SKM-1 (cell line): ENCODE measurements at regions not wholly inside any gene's neighbourhood (a gene's known extent, or its start where the extent isn't known, plus 50 kb on each side); places are given as distances from the start of the nearest gene placed in this dataset.

Experiments
- DNase-seq: peaks from one replicate; lab custom pipeline; 2025; ENCODE audit not compliant: unreplicated experiment; lab: John Stamatoyannopoulos, UW

- DNase-seq, result no peak
Measured at GRCh38 chr9:91065231-91066041, 263.8 kb downstream of the SYK start.

DNA sequence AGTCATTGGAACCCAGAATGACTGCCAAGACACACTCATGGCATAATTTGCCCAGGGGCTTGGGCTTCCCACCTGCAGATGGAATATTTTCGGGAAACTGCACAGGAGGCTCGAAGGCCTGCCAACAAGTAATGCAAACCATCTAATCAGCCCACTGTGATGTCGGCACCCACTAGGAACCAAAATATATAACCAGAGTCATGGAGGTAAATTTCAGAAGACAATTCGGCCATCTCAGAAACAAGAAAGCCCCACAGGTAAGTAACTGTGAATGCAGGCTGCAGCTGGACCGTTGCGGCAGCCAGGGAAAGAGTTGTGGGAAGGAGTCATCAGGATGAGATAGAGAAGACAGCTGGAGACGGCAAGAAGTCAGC is 264.4 kb downstream of the SYK start:
- DNase-seq, result no peak

- no peak for DNase-seq
Measured at GRCh38 chr9:91066856-91067255, 265.2 kb downstream of the SYK start.

GRCh38 chr9:91067306-91067860 is 265.8 kb downstream of the SYK start:
- DNase-seq, result no peak

DNA sequence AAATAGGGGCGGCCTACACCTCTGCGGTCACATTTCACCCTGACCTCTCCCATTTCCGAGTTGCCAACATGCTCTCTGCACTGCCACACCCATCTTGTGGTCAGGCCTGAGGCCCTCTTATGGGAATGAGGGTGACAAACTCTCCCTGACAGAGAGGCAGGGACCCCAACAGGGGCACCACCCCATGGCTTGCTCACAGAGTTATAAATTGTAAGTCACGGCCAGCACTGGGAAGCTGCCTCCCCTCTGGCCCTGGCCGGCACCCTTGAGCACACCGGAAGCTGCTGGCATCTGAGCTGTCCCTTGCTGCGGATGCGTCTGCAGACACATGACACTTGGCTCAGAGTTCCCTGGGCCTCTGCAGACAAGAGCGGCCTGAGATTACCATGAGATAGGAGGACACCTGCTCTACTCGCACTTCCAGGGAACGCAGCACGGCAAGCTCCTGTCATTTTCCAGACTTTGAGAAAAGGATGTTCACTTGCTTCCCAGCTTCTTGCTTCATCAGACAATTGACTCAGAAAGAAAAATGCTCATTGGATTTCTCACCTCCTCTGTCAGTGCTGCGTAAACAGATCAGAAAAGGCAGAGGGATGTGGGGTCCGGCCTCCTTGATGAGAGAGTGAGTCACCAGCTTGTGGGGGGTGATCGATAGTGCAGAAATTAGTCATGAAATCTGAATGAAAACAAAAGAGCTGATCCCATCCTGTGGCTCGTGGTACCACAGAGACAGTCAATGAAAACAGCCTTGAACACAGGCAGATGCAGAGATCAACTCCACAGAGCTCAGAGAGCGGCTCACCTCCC is 269.8 kb downstream of the SYK start:
- no peak for DNase-seq

GRCh38 chr9:91073049-91073810 is 271.6 kb downstream of the SYK start:
- DNase-seq, result no peak

GRCh38 chr9:91073811-91074771 is 272.5 kb downstream of the SYK start:
- DNase-seq, result no peak

- DNase-seq, result no peak
Measured at GRCh38 chr9:91074866-91075265, 273.2 kb downstream of the SYK start.

GRCh38 chr9:91075279-91075678 is 273.7 kb downstream of the SYK start:
- DNase-seq, result no peak

GRCh38 chr9:91077624-91078368 is 276.2 kb downstream of the SYK start:
- no peak for DNase-seq

DNA sequence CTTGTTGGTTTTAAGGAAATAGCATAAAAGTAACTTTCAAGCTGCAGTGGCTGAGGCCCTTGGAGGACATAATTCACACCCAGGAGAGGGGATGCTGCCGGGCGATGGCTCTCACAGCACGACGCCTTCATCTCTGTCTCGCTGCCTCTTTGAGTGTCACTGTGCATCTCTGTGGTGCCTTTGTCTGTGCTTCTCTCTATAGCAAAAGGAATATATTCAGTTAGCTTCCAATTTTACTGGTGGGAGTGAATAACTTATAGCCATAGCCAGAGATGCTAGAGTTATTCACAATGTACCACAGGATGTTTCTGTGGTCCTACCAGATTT is 276.7 kb downstream of the SYK start:
- DNase-seq, result no peak

DNA sequence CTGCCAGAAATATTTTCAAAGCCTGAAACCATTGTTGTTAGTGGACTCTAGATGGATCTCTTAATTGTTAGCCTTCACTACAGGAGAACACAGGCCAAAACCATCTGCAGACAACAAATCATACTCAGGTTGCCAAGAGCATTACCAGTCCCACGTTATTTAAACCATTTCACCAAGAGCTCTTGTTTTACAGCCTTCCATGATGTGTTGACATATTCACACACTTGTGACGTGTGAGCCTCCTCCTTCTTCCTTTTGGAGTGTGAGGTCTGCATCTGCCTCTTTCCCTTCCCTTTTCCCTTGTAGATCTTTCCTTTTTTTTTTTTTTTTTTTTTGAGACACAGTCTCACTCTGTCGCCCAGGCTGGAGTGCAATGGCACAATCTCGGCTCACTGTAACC is 279.0 kb downstream of the AUH start:
- DNase-seq, result no peak

- DNase-seq, result no peak
Measured at GRCh38 chr9:91084896-91085516, 276.7 kb downstream of the AUH start.

DNA sequence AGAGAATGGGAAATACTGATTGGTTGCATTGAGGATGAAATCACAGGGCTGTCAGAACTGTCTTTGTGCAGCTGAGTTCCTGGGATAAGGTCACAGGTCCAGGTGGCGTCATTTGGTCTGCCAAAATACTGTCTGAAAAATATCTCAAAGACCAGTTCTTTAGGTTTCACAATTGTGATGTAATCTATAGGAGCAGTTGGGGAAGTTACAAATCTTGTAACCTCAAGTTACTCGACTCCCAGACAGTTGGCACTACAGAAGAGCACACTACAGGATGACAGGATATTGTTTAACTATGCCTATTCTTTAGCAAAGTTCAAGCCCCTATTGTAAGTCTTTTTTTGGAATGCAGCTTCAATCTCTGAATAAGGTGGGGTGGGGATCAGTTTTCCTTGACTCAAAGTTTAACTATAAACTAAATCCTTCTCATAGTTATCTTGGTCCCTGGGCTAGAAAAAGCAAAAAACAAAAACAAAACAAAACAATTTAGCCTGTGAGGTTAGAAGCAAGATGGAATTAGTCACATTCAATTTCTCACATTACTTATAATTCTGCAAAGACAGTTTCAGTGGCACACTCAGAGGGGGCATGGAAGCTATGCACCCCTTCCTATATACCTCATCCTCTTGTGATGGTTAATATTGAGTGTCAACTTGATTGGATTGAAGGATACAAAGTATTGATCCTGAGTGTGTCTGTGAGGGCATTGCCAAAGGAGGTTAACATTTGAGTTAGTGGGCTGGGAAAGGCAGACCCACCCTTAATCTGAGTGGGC is 276.0 kb downstream of the AUH start:
- DNase-seq, result peak; percentile 60

GRCh38 chr9:91086657-91087461 is 274.9 kb downstream of the AUH start:
- no peak for DNase-seq

GRCh38 chr9:91087462-91087759 is 274.3 kb downstream of the AUH start:
- DNase-seq, result no peak

DNA sequence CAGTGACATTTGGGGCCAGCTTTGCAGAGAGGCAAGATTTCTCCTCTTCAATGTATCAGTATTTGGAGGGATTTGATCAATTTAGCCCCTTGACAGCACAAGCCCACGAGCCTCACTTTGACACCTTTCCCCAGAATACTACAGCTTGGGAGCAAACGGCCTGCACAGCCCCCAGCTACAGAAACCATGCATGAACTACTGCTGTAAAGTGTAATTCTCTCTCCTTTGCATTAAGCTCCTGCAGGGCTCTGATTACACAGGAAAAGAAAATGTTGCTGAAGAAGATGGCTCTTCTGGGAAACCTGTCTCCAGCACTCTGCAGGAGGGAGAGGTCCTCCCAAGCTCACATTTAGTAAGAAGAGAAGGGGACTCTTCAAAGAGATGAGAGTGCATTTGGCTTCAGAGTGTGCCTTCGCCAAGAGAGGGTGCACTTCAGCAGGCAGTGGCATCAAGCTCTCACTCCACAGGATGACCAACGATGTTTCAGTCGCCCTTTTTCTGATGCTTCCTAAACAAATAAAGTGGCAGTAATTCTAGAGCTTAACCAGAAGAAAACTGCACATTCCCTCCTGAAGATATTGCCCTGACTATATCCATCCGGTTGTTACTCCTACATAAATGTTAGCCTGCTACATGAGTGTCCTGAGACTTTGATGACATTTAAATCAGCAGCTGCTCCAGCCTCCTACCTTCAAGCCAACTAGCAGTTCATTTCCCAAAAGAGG is 272.2 kb downstream of the AUH start:
- DNase-seq, result no peak
